NCI-H2171 (cell line): ENCODE measurements at regions not wholly inside any gene's neighbourhood (a gene's known extent, or its start where the extent isn't known, plus 50 kb on each side); places are given as distances from the start of the nearest gene placed in this dataset.

ENCODE experiments used
- DNase-seq: peaks from one replicate; lab custom pipeline; 2025; lab: John Stamatoyannopoulos, UW

DNA sequence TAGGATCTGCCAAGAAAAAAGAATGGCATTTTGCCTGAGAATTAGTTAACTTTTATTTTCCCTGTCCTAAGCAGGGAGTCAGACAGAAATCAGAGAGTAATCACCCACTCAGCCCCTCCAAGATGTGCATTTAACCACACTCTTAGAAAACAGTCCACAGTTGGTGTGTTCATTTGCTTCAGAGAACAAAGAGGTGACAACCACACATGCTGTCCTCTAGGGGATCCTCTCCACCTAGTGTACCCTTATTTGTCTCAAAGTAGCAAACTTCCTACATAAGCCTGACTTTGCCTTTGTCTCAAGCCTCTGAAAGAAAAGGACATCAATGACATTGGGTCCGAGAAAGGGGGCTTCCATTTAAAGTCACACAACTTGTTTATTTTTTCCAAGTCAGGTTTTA is 107.0 kb upstream of the RFC3 start:
- DNase-seq, result no peak

DNA sequence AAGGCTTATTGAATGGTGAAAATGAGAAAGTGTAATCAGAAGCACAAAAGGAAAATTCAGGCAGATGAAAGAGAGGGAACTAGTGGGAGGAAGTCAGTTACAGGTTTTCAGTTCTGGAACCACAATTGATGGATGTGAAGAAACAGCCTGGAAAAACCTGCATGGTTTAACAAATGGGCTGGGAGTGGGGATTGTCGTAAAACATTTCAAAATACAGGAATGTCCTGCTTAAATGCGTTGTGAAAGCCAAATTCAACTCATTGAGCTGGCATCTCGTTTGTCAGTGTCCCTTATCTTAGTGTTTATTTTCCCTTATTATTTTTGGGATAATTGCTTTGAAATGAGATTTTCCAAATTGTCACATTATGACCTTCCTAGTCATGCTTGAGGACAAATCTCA is 106.5 kb upstream of the RFC3 start:
- DNase-seq, result no peak

DNA sequence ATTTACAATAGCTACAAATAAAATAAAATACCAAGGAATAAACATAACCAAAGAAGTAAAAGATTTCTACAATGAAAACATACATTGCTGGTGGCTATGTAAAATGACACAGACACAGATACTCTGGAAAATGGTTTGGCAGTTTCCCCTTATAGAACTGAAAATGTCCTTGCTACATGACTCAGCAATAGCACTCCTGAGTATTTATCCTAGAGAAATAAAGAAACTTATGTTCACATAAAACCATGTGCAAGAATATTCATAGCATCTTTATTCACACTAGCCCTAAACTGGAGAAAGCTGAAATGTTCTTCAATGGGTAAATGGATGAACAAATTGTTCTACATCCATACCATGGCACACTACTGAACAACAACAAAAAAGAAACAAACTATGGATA is 100.2 kb upstream of the RFC3 start:
- no peak for DNase-seq

DNA sequence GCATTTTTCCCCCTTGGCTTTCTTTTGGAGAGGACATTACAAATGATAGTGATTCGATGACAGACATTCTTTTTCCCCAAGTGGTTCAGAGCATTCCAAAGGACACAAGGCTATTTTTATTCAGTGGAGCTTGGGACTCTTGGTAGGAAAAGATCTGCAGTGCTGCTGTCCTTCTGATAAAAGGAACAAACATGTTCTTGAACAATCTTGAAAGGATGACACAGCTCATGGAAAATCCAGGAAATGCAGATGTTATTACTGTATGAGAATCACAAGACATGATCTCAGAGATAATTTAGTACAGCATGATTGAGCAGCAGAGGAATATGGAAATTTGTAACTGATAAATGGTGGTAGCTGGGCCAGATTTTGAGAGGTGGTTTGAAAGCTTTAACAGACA is 96.2 kb upstream of the RFC3 start:
- no peak for DNase-seq

DNA sequence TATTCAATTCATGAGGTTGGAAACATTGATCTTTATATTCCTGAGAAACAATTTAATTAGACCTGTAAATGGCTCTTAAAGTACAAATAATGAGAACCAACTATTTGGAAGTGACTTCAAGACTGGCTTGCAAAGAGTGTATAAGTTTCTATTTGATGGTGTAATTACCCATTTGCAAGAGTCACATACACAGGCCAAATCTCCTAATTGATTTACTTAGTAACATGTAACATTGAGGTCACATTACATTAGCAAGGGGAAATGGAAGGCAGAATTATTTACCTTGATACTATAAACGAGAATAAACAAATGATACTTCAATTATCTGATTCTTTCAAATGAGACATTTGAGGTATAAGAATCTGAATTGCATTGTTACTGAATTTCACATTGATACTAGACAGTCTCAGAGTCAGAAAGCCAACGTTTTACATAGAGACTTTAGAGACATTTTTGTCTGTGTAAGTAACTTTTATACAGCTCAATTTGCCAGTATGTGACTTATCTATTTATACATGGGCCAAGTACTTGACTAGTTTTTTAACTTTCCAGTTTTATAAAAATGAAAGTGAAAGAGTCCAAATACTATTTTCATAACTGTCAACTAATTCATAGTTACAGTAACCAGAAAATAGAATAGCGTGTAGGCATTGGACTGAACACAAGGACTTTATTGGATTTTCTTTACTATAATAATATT is 95.6 kb upstream of the RFC3 start:
- DNase-seq, result no peak

DNA sequence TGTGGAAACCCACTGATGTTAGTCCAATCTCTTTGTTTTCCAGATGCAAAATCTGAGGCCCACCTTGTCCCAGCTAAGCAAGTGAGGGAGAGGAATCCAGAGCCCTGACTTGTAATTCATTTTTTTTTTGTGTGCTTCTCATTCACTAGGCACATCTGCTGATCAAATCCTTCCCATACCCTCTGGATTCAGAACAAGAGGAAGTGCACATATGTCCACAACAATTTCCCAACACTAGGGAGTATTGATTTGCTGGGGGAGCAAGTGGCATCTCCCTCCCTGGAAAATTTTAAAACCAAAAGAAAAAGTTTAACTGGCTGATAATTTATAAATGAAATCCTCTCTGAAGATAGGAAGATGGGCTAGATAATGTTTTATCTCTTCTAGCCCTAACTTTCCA is 94.6 kb upstream of the RFC3 start:
- DNase-seq, result no peak

DNA sequence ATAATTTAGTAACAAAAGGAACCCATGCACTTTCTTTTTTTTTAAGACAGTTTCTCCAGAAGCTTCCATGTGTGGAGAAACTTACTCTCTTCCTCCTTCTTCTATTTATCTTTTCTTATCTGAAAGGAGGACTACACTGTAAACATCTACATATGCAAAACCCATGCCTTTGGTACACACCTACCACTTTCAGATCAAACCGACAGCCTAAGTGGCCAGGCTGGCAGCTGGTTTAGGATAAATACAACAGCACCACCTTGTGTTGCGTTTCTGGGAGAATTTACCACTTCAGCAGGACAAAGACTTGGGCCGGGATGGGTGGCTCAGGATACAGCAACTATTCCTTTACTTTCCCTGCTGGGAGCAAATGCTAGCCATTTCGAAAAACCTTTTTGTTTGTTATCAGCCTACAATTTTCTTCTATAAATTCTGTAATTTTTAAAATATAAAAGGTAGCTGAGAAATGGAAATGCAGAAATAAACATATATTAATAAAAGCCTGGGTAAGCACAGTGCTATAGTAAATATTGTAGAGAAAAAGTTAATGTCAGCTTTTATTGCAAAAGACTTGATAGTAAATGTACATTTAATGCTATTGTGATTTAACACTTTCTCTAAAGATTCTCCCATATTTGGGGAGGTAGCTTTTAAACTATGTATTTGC is 94.0 kb upstream of the RFC3 start:
- peak; percentile 58 for DNase-seq

DNA sequence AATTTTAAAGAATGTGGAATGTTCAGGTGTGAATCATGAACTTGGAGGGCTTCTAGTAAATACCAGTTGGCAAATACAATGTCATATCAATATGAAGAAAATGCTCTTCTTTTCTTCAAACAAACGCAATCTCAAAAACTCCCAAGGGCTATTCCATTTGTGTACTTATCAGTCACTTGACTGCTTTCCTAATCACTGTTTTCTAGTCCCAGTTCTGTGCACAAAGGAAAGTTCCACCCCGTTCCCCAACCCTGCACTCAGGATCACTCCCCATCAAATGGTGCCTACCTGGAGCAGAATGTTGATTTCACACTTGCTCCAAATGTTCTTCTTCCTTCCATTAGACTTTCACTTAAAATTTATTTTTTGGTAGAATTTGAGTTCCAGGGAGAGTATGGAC is 92.6 kb upstream of the RFC3 start:
- no peak for DNase-seq

DNA sequence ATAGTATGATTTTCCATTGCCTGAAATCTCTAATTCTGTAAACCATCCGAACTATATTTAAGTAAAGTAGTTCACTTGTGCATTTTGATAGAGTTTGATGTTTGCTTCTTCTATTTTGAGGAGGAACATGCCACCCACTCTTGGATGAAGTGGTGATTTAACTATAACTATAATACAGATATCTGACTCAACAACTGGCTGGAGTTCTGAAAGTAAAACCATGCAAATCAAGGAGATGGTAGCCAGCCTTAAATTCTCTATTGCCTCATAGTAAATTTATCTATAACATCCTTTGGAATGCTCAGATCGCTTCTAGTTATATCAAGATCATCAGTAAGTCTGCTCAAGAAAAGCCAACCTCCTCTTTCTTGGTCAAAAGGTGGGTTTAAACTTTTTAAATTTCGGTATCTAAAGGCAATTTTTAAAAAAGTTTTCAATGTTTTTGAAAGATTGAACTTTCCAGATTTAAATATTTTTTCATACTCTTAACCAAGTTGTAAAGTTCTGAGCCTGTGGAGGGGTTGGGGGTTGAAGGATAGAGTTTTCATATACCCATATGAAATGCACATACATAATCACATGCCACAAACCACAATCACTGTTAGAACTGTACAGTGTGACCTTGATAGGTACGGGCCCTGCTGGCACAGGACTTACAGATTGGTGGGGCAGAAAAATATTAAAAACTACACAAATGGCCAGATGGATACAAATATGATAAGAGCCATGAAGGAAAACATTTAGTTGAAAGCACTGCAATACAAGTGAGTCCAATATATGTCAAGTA is 90.5 kb upstream of the RFC3 start:
- DNase-seq, result no peak

DNA sequence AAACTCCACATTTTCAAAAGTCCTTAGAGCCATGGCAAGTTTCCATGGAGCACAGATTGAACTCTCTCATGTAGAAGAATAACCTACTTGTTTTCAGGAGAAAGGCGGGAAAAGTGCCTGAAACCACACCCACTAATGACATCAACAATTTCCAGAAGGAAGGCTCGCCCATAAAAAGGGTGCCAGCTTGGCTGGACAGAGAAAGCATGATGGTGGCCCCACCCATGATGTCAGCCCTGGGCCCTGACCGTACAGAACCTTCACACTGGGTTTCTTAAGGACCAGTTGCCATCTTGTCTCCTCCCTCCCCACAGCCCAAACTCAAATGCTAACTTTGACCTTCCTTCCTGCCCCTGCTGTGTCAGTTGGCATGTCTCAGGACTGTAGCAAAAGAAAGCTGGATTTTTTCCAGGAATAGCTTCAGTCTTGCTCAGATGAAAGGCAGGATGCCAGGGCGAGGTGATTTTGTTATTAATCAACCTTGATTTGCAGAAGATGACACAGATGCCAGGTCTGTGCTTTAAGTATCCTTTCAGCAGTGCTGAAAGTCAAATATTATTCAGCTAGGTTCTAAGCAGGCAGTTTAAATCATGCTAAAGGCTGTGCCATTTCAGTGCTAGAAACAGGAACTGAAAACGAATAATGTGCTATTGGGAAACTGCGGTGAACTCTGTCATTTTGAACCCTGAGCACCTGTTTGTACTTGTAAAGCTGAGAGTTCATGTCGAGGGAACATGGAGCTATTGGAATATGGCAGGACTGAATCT is 89.5 kb upstream of the RFC3 start:
- no peak for DNase-seq

DNA sequence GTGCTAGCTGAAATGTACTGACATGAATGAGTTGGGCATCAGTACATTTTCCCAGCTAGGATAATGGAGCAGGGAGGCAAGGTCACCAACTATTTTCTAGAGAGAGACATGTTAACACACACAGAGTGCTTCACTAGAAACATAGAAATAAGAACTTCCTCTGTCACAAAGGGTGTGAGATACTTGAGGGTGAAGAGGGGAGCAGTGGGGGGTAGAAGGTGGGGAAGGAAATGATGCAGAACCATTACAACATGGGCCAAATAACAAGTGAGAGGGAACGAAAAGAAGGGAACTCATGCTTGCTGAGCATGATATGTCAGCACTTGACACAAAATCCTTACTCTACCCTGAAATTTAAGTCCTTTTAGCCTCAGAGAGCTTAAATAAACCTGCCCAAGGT is 87.8 kb upstream of the RFC3 start:
- DNase-seq, result no peak

DNA sequence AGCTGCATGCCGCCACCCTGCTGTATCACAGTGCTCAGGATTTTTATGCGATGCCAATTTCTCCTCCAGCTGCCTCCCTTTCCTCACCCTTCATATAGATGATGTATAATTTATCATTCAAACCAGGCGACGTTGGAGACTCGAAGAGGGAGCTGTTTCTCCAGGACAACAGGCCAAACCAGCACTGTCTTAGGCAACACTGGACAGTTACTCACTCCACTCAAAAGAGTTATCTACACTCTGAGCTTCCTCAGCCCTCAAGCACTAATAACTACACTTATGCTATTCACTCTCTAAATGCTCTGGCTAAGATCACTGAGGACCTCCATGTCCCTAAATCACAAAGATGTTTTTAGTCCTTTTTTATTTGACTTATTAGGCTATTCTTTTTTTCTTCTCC is 87.3 kb upstream of the RFC3 start:
- DNase-seq, result no peak

DNA sequence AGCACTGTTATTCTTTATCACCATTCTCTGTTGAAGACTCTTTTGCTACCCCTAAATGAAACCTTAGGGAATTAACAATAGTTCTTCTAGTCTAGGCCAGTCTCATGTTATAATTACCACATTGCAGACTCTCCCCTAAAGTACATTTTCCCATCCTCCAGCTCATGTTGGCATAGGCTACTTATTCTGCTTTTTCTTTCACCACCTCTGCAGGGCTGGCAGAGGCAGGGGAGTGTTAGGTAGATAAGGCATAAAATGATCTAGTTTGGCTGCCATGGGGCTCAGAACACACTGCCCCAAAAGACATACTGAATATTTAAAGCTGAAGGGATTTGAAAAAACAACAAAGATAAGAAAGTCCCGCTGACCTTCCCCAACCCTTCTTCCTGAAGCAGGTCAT is 82.7 kb upstream of the RFC3 start:
- no peak for DNase-seq

DNA sequence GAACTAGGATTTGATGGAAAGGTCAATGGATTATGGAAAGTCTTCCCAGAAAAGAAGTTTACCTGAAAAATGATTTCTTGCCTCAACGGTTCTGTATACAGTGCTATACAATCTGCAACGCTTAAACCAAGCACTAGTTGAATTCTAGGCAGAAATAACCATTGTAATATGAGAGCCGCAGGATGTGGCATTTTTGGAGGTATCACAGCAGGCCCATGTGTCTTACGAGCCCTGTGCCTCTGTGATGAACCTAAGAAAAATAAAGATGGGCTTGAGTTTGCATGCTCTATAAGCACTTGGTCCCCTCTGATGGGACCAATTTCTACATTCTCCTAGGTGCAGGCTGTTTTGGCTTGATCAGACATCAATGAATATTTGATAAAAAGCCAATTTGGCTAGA is 78.7 kb upstream of the RFC3 start:
- DNase-seq, result no peak

DNA sequence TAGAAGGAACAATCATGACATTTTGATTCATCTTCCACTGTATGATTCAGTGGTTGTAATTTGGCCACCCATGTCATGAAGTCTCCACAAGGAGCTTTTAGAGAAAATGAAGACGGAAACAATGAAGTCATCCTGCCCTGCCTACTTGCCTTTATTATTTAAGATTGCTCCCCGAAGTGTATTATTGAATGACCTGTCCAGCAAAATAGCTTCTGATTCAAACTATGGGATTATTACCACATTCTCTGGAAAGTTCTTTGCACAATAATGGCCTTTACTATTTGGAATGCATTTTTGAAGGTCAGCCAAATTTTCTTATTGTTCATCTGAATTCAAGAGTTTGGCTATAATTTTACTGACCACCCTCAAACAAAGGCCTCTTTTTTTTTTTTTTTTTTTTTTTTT is 77.8 kb upstream of the RFC3 start:
- DNase-seq, result no peak

DNA sequence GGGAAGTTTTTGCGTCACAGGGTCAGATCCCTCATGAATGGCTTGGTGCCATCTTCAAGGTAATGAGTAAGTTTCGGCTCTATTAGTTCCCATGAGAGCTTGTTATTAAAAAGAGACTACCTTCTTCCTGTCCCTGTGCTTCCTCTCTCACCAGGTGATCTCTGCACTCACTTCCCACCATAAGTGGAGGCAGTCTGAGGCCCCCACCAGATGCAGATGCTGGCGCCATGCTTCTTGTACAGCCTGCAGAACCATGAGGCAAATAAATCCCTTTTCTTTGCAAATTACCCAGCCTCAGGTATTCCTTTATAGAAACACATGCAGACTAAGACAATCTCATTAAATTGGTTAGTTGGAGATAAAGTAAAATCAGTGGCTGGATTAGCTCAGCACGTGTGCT is 75.6 kb upstream of the RFC3 start:
- no peak for DNase-seq

DNA sequence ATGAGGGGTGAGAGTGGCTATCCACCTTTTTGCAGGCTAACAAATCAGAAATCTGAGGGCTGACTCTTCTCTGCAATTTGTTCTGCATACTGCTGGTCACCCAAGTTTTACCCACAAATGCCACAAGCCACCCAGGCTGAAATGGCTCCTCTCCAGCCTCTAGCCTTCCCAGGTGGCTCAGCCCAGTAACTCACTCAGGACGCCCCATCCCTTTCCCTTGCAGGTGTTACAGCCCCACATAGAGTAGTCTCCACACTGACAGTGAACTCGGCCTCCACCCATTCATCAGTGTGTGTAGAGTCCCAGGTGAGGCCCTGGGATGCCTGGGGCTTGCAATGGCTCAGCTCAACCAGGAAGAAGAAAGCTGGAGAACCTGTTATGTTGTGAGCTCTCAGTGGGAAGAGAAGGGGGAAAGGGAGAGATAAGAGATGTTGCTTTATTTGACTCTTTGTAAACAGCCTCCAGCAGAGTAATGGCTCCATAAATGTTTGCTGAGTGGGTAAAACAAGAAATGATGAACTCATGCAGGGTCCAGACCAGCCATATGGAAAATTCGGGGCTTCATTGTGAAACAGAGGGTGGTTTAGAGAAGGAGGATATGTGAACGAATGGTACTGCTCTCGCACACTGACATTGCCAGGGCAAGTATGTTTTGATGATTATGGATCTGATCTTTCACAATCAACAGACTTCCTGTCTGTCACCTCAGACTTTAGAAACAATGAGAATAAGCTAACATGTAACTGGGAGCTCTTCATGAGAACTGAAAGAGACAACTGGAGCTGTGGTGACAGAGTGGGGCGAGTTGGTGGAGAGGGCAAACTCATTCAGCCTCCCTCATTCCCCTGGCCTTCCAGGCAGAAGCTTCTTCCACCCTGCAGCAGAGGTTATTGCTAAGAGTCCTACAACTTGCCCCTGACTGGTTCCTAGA is 74.2 kb upstream of the RFC3 start:
- DNase-seq, result no peak

DNA sequence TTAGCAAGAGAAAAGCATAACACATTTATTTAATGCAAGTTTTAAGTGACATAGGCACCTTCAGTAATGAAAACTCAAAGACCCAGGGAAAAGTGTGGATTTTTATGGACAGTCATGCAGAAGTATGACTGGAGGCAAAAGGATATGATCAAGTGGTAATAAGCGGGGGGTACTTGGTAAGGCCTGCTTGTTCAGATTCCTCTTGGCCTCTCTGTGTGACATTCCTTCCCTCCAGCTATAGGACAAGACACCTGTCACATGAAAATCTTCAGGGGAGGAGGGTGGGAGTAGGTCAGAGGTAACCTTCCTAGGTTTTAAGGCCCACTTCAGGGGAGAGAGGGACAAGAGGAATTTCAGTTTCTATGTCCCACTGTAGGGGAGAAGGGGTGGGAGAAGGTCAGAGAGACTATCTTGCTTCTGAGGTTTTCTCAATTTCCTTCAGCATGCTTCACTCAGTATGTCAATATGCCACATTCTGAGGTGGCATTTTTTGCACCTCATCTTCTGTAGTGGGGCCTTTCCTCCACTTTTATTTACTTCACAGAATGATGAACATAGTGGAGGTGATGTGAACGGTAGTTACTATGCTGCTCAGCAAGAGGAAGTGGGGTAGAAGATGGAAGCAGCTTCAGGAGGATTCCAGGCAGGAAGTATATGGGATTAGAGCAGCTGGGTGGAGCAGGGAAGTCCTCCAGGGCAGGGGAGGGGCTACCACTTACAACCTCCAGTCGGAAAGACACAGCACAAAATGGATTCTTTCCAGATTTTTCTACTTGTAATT is 73.2 kb upstream of the RFC3 start:
- no peak for DNase-seq

DNA sequence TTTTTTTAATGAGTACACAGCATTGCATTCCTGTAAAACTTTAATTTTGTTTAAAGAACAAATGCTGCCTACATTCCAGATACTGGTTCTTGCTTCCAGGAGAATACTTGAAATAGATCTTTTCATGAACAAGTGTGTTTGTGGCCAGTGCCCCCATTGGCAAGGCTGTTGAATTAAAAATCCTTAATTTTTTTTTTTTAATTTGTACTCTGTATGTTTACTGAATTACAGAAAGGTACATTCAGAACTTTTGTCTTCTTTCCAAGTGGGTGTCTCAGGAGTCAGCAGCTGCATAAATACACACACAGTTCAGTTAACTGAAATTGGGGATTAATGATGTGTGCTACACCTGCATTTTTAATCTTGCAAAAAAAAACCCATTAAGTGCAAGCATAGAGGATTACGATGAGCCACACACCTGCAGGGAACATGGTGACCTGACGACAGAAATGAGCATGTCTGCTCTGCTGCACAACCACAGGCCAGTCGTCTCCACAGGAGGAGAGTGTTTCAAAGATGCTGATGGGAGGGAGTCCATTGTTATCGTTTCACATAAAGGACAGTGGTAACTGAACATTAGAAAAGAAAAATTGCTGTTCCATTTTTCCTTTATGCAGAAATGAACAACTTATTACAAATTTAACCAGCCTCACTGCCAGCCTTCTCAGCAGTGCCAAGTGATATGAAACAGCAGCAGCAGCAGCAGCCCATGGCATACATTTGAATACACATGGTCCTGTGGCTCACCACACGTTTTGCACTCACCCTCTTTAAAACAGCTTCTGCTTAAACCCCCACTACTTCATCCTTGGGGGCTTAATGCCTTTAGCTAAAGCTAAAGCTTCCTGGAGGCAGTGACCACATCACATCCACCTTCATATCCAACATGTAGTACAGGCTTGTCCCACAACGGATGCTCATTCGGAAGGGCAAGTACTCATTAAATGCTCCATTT is 72.3 kb upstream of the RFC3 start:
- DNase-seq, result no peak

DNA sequence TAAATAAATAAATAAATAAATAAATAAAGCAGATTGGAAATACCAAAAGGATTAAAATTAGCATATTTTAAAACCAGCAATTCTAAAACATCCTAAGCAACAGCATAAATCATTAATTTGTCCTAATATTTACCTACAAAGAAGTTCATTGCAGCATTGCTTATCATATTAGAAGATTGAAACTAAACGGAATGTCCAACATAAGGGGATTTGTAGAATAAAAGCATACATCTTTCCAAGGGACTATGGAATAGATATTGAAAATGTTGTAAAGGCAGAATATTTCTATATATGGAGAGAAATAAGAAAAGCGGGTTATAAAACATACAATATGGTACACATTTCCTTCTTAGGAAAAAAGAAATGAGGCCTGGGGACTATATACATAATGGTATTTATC is 71.1 kb upstream of the RFC3 start:
- DNase-seq, result no peak
